Esophagus squamous epithelium (tissue), 5 donors: ENCODE measurements at regions not wholly inside any gene's neighbourhood (a gene's known extent, or its start where the extent isn't known, plus 50 kb on each side); places are given as distances from the start of the nearest gene placed in this dataset.
A peak's percentile ranks its signal among the peaks of the same experiment; 100 is the strongest.

Experiments
- DNase-seq: peaks from one replicate; lab custom pipeline; 2025; lab: John Stamatoyannopoulos, UW
- H3K27ac ChIP-seq, 4 donors: fragments of 200-600 bp; sonication (generic); one replicate each; pipeline ENCODE4 v1.5.1; 2016 to 2019; ENCODE audit warnings: mild to moderate bottlenecking in 1 of 4
- H3K27me3 ChIP-seq, 4 donors: fragments of 200-600 bp; sonication (generic); 1 replicate in 3 of 4; 2 replicates in 1 of 4; pipeline versions ENCODE4 v1.5.1 to v1.6.0; 2017 to 2021; ENCODE audit warnings: antibody characterized with exemption in 1 of 4
- H3K36me3 ChIP-seq, 3 donors: fragments of 200-600 bp; sonication (generic); one replicate each; pipeline ENCODE4 v1.5.1; 2016 to 2019
- H3K4me1 ChIP-seq, 3 donors: fragments of 200-600 bp; sonication (generic); one replicate each; pipeline ENCODE4 v1.5.1; 2017 to 2019
- H3K4me3 ChIP-seq, 4 donors: fragments of 200-600 bp; sonication (generic); 1 replicate in 3 of 4; 2 replicates in 1 of 4; pipeline ENCODE4 v1.5.1; 2016 to 2019; ENCODE audit warnings: mild to moderate bottlenecking in 2 of 4, moderate library complexity in 1 of 4
- H3K9me3 ChIP-seq, 3 donors: fragments of 200-600 bp; sonication (generic); one replicate each; pipeline ENCODE4 v1.5.1; 2016 to 2019
- CTCF ChIP-seq, 6 experiments: fragments of 450-650 bp in 4 of 6; fragments of 200-600 bp in 2 of 6; sonication (generic) in 2 of 6; IDR thresholded peaks; one replicate each; pipeline ENCODE4 v1.5.1; 2016 to 2019; ENCODE audit warnings: antibody characterized with exemption in 6 of 6, mild to moderate bottlenecking in 4 of 6, moderate library complexity in 4 of 6
- POLR2A ChIP-seq, 4 donors: fragments of 450-650 bp; IDR thresholded peaks; one replicate each; pipeline ENCODE4 v1.6.1; 2017; ENCODE audit warnings: antibody characterized with exemption in 4 of 4, mild to moderate bottlenecking in 4 of 4, moderate library complexity in 3 of 4
- WGBS, 2 donors: methylation state at CpG; one replicate each; pipeline ENCODE4 v1.1.5; 2018; 5-methylcytosine and 5-hydroxymethylcytosine counted together
- intact Hi-C: fragments of 100-400 bp; cut with DNase I; formaldehyde crosslinking; loops from one replicate; pipeline ENCODE4 v1.15.0; 2022
- donor health status: DM: yes; HTN: yes; CAD: no.

GRCh38 chr6:14790976-14791375 lies 454.9 kb upstream of the JARID2 start:
- Histone ChIP-seq H3K27me3 (no peaks in the 10 kb centered on the region), H3K4me3 (no peak overlapping the region), H3K36me3 (no peaks in the 10 kb centered on the region), H3K27ac (no peak overlapping the region), H3K9me3 (no peaks in the 10 kb centered on the region), H3K4me1 (peaks cover 0 to 25% (median 0%) of the 10 kb centered on the region in 3 donors)
- TF ChIP-seq CTCF (IDR thresholded peaks at IDR 0.05) = no peak
- TF ChIP-seq POLR2A (IDR thresholded peaks at IDR 0.05) = no peak
- intact Hi-C loops = no loop called here
- no peak for DNase-seq
- WGBS, 2 donors = 25 to 33% methylated on average over 1 of the region's 1 CpG

GRCh38 chr6:14791526-14791925 lies 454.3 kb upstream of the JARID2 start:
- no peak overlapping the region for H3K4me3 ChIP-seq
- DNase-seq = no peak
- H3K36me3 ChIP-seq = no peaks in the 10 kb centered on the region
- WGBS, 2 donors = 41 to 60% methylated on average over 2 of the region's 2 CpGs
- intact Hi-C loops = no loop called here
- peaks cover 0 to 25% (median 0%) of the 10 kb centered on the region in 3 donors for H3K4me1 ChIP-seq
- H3K27ac ChIP-seq = no peak overlapping the region
- H3K9me3 ChIP-seq = no peaks in the 10 kb centered on the region
- H3K27me3 ChIP-seq = no peaks in the 10 kb centered on the region
- TF ChIP-seq CTCF (IDR thresholded peaks at IDR 0.05) = no peak
- TF ChIP-seq POLR2A (IDR thresholded peaks at IDR 0.05) = no peak

- Histone ChIP-seq H3K4me1 (peaks cover 0 to 25% (median 0%) of the 10 kb centered on the region in 3 donors), H3K27me3 (no peaks in the 10 kb centered on the region), H3K9me3 (no peaks in the 10 kb centered on the region), H3K36me3 (no peaks in the 10 kb centered on the region), H3K27ac (no peak overlapping the region), H3K4me3 (no peak overlapping the region)
- WGBS, 2 donors = 71% methylated on average over 6 of the region's 6 CpGs
- intact Hi-C loops = no loop called here
- no peak for TF ChIP-seq POLR2A (IDR thresholded peaks at IDR 0.05)
- DNase-seq = no peak
These were observed 453.5 kb upstream of the JARID2 start for GRCh38 chr6:14792118-14792955.

GRCh38 chr6:14795451-14795850 lies 450.4 kb upstream of the JARID2 start:
- Histone ChIP-seq H3K9me3 (no peaks in the 10 kb centered on the region), H3K36me3 (no peaks in the 10 kb centered on the region), H3K27me3 (no peaks in the 10 kb centered on the region), H3K4me3 (no peak overlapping the region), H3K27ac (no peak overlapping the region), H3K4me1 (peaks cover 0 to 27% (median 0%) of the 10 kb centered on the region in 3 donors)
- TF ChIP-seq POLR2A (IDR thresholded peaks at IDR 0.05) (no peak), CTCF (IDR thresholded peaks at IDR 0.05) (no peak)
- no peak for DNase-seq
- intact Hi-C loops = no loop called here
- WGBS, 2 donors = 89 to 94% methylated on average over 7 of the region's 7 CpGs

- Histone ChIP-seq H3K9me3 (no peaks in the 10 kb centered on the region), H3K27ac (peak overlapping the region in 1 of 4 donors; percentile 43), H3K36me3 (no peaks in the 10 kb centered on the region), H3K4me3 (no peak overlapping the region), H3K4me1 (peaks cover 0 to 14% (median 0%) of the 10 kb centered on the region in 3 donors), H3K27me3 (no peaks in the 10 kb centered on the region)
- intact Hi-C loops = no loop called here
- WGBS, 2 donors = 82% methylated on average over 2 of the region's 2 CpGs
- TF ChIP-seq POLR2A (IDR thresholded peaks at IDR 0.05) = no peak
- no peak for TF ChIP-seq CTCF (IDR thresholded peaks at IDR 0.05)
- no peak for DNase-seq
These were observed 448.7 kb upstream of the JARID2 start for GRCh38 chr6:14796974-14797762.
